Heart right ventricle (tissue), 16 donors: ENCODE measurements at regions not wholly inside any gene's neighbourhood (a gene's known extent, or its start where the extent isn't known, plus 50 kb on each side); places are given as distances from the start of the nearest gene placed in this dataset.

ENCODE experiments used
- ATAC-seq, 8 donors: fragments of 200-7000 bp; cut with Tn5 transposase; one replicate each; pipeline ENCODE4 v1.9.1; 2020; ENCODE audit warnings: mild to moderate bottlenecking in 8 of 8, moderate library complexity in 8 of 8, moderate number of reproducible peaks in 1 of 8
- DNase-seq, 2 donors: peaks; one replicate each; pipeline ENCODE4 v3.0.0-alpha.2; 2020
- H3K27ac ChIP-seq, 10 donors: fragments of 200-600 bp; sonication (generic) in 2 of 10; one replicate each; pipeline versions ENCODE4 v1.5.0 to v1.8.0; 2020 to 2022; ENCODE audit warnings: mild to moderate bottlenecking in 3 of 10
- H3K27me3 ChIP-seq, 7 donors: fragments of 200-600 bp; one replicate each; pipeline ENCODE4 v1.8.0; 2021 to 2022; ENCODE audit warnings: mild to moderate bottlenecking in 2 of 7
- H3K36me3 ChIP-seq, 9 donors: fragments of 200-600 bp; sonication (generic) in 1 of 9; one replicate each; pipeline versions ENCODE4 v1.5.0 to v1.8.0; 2020 to 2022; ENCODE audit warnings: mild to moderate bottlenecking in 2 of 9
- H3K4me1 ChIP-seq, 9 donors: fragments of 200-600 bp; sonication (generic) in 1 of 9; one replicate each; pipeline versions ENCODE4 v1.5.0 to v1.8.0; 2020 to 2022; ENCODE audit warnings: mild to moderate bottlenecking in 4 of 9
- H3K4me3 ChIP-seq, 10 donors: fragments of 200-600 bp; sonication (generic) in 2 of 10; one replicate each; pipeline versions ENCODE4 v1.5.0 to v1.8.0; 2020 to 2022; ENCODE audit warnings: mild to moderate bottlenecking in 7 of 10, moderate library complexity in 2 of 10
- H3K9me3 ChIP-seq, 11 donors: fragments of 200-600 bp in 10 of 11; sonication (generic) in 2 of 11; one replicate each; pipeline versions ENCODE4 v1.5.0 to v1.8.0; 2013 to 2022; ENCODE audit warnings: mild to moderate bottlenecking in 2 of 11, control low read depth in 1 of 11, moderate library complexity in 1 of 11
- CTCF ChIP-seq, 9 donors: fragments of 200-600 bp; sonication (generic) in 2 of 9; IDR thresholded peaks; one replicate each; pipeline versions ENCODE4 v1.5.0 to v1.8.0; 2021 to 2022; ENCODE audit warnings: antibody characterized with exemption in 9 of 9, mild to moderate bottlenecking in 5 of 9, moderate library complexity in 1 of 9
- WGBS, 2 donors: extraction: QIAGEN DNeasy Blood & Tissue Kit; methylation state at CpG; one replicate each; pipeline ENCODE4 v1.1.7; 2013; ENCODE audit warnings: inconsistent platforms in 1 of 2; 5-methylcytosine and 5-hydroxymethylcytosine counted together
- intact Hi-C, 10 donors: fragments of 100-400 bp; cut with DNase I; formaldehyde crosslinking; loops; one replicate each; pipeline versions ENCODE4 v1.11.1 to v1.14.2; 2022
- donor health status: Arrhythmogenic right ventricular cardiomyopathy.
- donor health status: ischemic (EF 13 %, LVEDD 7.1; RV severe dilation, severe dysfunction).
- donor health status: healthy with polysubstance abuse.
- donor health status: DM: no; HTN: yes; CAD: no.
- donor health status: DM: no; HTN: no; CAD: no.
- donor health status: ischemic (EF 25% LVEDD 6.9; RV normal size, moderate dysfunction).
- donor health status: ischemic (EF 25% LVEDD 5.7; RV mildly dilated, moderate dysfunction).
- donor health status: healthy.
- donor health status: DM: yes; HTN: yes; CAD: no.
- donor health status: Ischemic cardiomyopathy.
- donor health status: ischemic (EF 35%, LVEDD 5.7; RV mildly dilated, moderate dysfunction).
- donor health status: nonischemic (EF 11% LVEDD 7.7; RV severe dilation, severe dysfunction).
- donor health status: DM: yes; HTN: yes; CAD: no.
- donor health status: PGD.
- donor health status: ischemic (EF 29% LVEDD 5.4; RV normal size, mild dysfunction).
- donor health status: nonischemic (EF 23%, LVEDD 6.1; RV moderate dilation, normal function).

DNA sequence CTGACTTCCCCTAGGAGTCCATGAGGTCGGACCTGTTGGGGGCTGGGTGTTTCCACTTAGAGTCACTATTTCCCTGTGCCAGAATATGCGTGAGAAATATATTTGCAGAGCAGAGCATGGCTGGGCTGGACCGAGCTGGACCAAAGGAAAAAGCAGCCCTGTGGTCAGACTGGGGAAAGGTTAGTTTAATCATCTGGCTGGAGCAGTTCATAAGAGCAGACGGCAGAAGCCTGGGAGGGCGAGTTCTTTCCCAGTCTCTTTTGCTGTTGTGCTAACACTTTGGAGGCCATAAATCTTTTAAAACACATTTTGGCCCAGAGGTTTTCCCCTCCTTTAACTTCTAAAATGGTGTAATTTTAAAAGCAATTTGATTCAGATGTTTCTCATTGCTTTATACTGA lies 66.5 kb downstream of the GLI2 start:
- H3K27ac ChIP-seq, result peak overlapping the region in 2 of 10 donors; percentile 19 to 41
- DNase-seq, result no peak
- H3K4me1 ChIP-seq, result peaks cover 0 to 20% (median 0%) of the 10 kb centered on the region in 9 donors
- no peaks in the 10 kb centered on the region for H3K9me3 ChIP-seq
- no peak for TF ChIP-seq CTCF (IDR thresholded peaks at IDR 0.05)
- H3K36me3 ChIP-seq, result no peaks in the 10 kb centered on the region
- peak in 2 of 8 donors; percentile 32 for ATAC-seq
- 66 to 81% methylated on average over 5 of the region's 5 CpGs for WGBS, 2 donors
- H3K4me3 ChIP-seq, result no peak overlapping the region
- intact Hi-C loops, result loop anchor here in 1 of 10 donors (5.0 kb wide), 1 partner anchor 1700 kb away; no protein-coding TSS in a partner anchor
- peaks cover 0 to 9% (median 0%) of the 10 kb centered on the region in 7 donors for H3K27me3 ChIP-seq

DNA sequence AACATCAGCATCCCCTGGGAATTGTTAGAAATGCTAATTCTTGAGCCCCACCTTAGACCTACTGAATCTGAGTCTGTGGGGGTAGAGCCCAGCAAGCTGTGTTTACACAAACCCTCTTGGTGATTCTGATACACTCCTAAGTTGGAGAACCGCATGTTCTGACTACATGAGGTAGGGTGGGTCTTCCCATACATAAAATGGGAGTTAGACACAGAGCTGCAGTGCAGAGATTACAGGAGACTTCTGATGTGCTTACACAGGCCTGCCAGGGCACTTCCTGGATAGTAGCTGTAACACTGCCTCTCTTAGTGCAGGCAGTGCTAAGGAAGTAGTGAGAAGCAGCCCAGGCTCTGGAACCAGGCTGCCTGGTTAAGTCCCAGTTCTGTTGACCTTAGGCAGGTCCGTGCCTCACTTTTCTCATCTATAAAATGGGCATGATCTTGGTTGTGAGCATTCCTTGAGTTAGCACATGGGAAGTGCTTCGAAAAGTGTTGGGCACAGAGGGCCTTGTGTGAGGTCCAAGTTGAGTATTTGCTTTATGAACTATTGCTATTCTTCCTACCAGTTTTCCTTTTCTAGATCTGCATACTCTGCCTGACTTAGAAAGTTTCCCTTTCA lies 67.3 kb downstream of the GLI2 start:
- Histone ChIP-seq H3K27ac (peak overlapping the region in 3 of 10 donors; percentile 2 to 41 (median 19)), H3K36me3 (no peaks in the 10 kb centered on the region), H3K4me3 (no peak overlapping the region), H3K27me3 (peaks cover 0 to 9% (median 0%) of the 10 kb centered on the region in 7 donors), H3K9me3 (no peaks in the 10 kb centered on the region), H3K4me1 (peaks cover 0 to 20% (median 0%) of the 10 kb centered on the region in 9 donors)
- intact Hi-C loops, result loop anchor here in 1 of 10 donors (5.0 kb wide), 1 partner anchor 1701 kb away; no protein-coding TSS in a partner anchor
- 80 to 86% methylated on average over 3 of the region's 3 CpGs for WGBS, 2 donors
- ATAC-seq, result peak in 1 of 8 donors; percentile 21
- no peak for TF ChIP-seq CTCF (IDR thresholded peaks at IDR 0.05)
- no peak for DNase-seq

- Histone ChIP-seq H3K27ac (peak overlapping the region in 1 of 10 donors; percentile 2), H3K9me3 (no peaks in the 10 kb centered on the region), H3K27me3 (peaks cover 0 to 15% (median 0%) of the 10 kb centered on the region in 7 donors), H3K4me3 (no peak overlapping the region), H3K36me3 (no peaks in the 10 kb centered on the region), H3K4me1 (peaks cover 0 to 17% (median 0%) of the 10 kb centered on the region in 9 donors)
- 76 to 79% methylated on average over 11 of the region's 11 CpGs for WGBS, 2 donors
- ATAC-seq (no peak), DNase-seq (no peak)
- intact Hi-C loops, result loop anchor here in 1 of 10 donors (5.0 kb wide), 1 partner anchor 1702 kb away; no protein-coding TSS in a partner anchor
- TF ChIP-seq CTCF (IDR thresholded peaks at IDR 0.05), result no peak
Measured at GRCh38 chr2:120803764-120804335, 68.2 kb downstream of the GLI2 start.

DNA sequence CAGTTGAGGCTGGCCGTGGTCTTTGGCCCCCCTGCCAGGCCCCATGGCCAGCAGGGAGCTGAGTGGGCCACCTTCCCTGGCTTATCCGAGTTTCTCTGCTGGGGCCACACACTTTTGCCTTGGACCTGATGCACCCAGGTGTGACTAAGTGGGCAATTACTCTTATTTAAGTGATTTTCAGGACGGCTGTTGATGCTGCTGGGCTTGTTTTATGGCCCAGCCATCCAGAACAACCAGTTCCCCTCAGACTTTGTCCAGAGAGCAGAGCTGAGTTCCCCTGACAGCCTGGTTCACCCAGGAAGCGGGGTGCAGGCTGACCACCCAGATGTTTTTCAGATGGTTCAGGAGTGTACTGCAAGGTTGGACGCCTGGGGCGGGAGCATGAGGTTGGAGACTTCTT lies 68.8 kb downstream of the GLI2 start:
- 72 to 87% methylated on average over 6 of the region's 6 CpGs for WGBS, 2 donors
- intact Hi-C loops, result loop anchor here in 1 of 10 donors (5.0 kb wide), 1 partner anchor 1702 kb away; no protein-coding TSS in a partner anchor
- Histone ChIP-seq H3K4me1 (peaks cover 0 to 17% (median 0%) of the 10 kb centered on the region in 9 donors), H3K36me3 (no peaks in the 10 kb centered on the region), H3K27ac (no peak overlapping the region), H3K27me3 (peaks cover 0 to 12% (median 0%) of the 10 kb centered on the region in 7 donors), H3K4me3 (no peak overlapping the region), H3K9me3 (no peaks in the 10 kb centered on the region)
- ATAC-seq, result no peak
- no peak for TF ChIP-seq CTCF (IDR thresholded peaks at IDR 0.05)
- no peak for DNase-seq
